GM13976 (cell line): ENCODE measurements at regions not wholly inside any gene's neighbourhood (a gene's known extent, or its start where the extent isn't known, plus 50 kb on each side); places are given as distances from the start of the nearest gene placed in this dataset.
"Not testable (repeated sequence)": the region's sequence is repeated elsewhere in the genome, so short reads cannot be mapped to it uniquely, and the experiment has no call there.

Source experiments
- DNase-seq: peaks from one replicate; pipeline ENCODE4 v3.0.0; 2012; ENCODE audit warnings: low spot score
- CTCF ChIP-seq: IDR thresholded peaks from 2 replicates; pipeline ENCODE4 v1.5.1; 2012; ENCODE audit warnings: borderline replicate concordance, mild to moderate bottlenecking; ENCODE audit not compliant: insufficient read depth; ENCODE audit errors: extremely low read depth, missing control alignments, control extremely low read depth
- in situ Hi-C: fragments of 300-500 bp; cut with MboI; formaldehyde crosslinking; loops from one replicate; pipeline ENCODE4 v1.12.0; 2022; ENCODE audit warnings: low sequenced_read_pairs, mixed read lengths, inconsistent platforms; ENCODE audit not compliant: unreplicated experiment

- no peak for DNase-seq
- no peak for TF ChIP-seq CTCF
- in situ Hi-C loops: no loop called here
Measured at GRCh38 chr7:125934539-125934938, 1004.9 kb upstream of the POT1 start.

- DNase-seq: no peak
- in situ Hi-C loops: no loop called here
- TF ChIP-seq CTCF: no peak
Measured at GRCh38 chr7:125930848-125931247, 1001.2 kb upstream of the POT1 start.

GRCh38 chr7:125927556-125927955, 997.9 kb upstream of the POT1 start:
- TF ChIP-seq CTCF: no peak
- no peak for DNase-seq
- in situ Hi-C loops: no loop called here

GRCh38 chr7:125926621-125927020, 997.0 kb upstream of the POT1 start:
- no peak for DNase-seq
- no peak for TF ChIP-seq CTCF
- in situ Hi-C loops: no loop called here

- no peak for DNase-seq
- no peak for TF ChIP-seq CTCF
- in situ Hi-C loops: no loop called here
Measured at GRCh38 chr7:125924037-125924436, 994.4 kb upstream of the POT1 start.

GRCh38 chr7:125915381-125915948, 985.8 kb upstream of the POT1 start:
- in situ Hi-C loops, DNase-seq: not testable (repeated sequence)

GRCh38 chr7:125908711-125909110, 979.1 kb upstream of the POT1 start:
- no peak for TF ChIP-seq CTCF
- no peak for DNase-seq
- in situ Hi-C loops: no loop called here
